Naive thymus-derived CD4-positive, alpha-beta T cell (primary cell): ENCODE measurements at regions not wholly inside any gene's neighbourhood (a gene's known extent, or its start where the extent isn't known, plus 50 kb on each side); places are given as distances from the start of the nearest gene placed in this dataset.

ENCODE experiments used
- ATAC-seq: fragments of 150-1000 bp; cut with Tn5 transposase; 2 replicates; pipeline ENCODE4 v1.10.0; 2021; ENCODE audit warnings: mild to moderate bottlenecking, moderate library complexity
- CTCF ChIA-PET: fragments of 350-600 bp; sonication (Branson Sonifier 250); formaldehyde crosslinking; loops from one replicate; lab custom pipeline; 2021; ENCODE audit warnings: antibody characterized with exemption; lab: Charles Lee
- POLR2A ChIA-PET: fragments of 350-600 bp; sonication (Branson Sonifier 250); formaldehyde crosslinking; loops from one replicate; lab custom pipeline; 2021; ENCODE audit warnings: antibody characterized with exemption, inconsistent platforms; lab: Charles Lee
- DNase-seq, 9 donors: peaks; one replicate each; pipeline versions ENCODE4 v3.0.0 to v3.0.0-alpha.2; 2020 to 2022; ENCODE audit warnings: mixed read lengths in 1 of 9
- H3K27ac ChIP-seq: one replicate; pipeline ENCODE4 v1.7.0; 2013; ENCODE audit warnings: mild to moderate bottlenecking, low read depth, low read length, moderate library complexity
- H3K27me3 ChIP-seq, 2 donors: one replicate each; pipeline ENCODE4 v1.7.0; 2013; ENCODE audit warnings: low read length in 2 of 2, mild to moderate bottlenecking in 2 of 2, moderate library complexity in 2 of 2; ENCODE audit not compliant: control insufficient read depth in 2 of 2, insufficient read depth in 2 of 2
- H3K36me3 ChIP-seq, 3 experiments: 1 replicate in 2 of 3; 2 replicates in 1 of 3; pipeline ENCODE4 v1.7.0; 2013; ENCODE audit warnings: low read length in 3 of 3, mild to moderate bottlenecking in 3 of 3, moderate library complexity in 1 of 3; ENCODE audit not compliant: insufficient read depth in 3 of 3, control insufficient read depth in 2 of 3
- H3K4me1 ChIP-seq, 2 donors: one replicate each; pipeline ENCODE4 v1.7.0; 2013; ENCODE audit warnings: low read length in 2 of 2, mild to moderate bottlenecking in 2 of 2, moderate library complexity in 1 of 2; ENCODE audit not compliant: control insufficient read depth in 2 of 2, insufficient read depth in 2 of 2
- H3K4me3 ChIP-seq: 2 replicates; pipeline ENCODE4 v1.7.0; 2013; ENCODE audit warnings: mild to moderate bottlenecking, low read length
- H3K9me3 ChIP-seq, 3 experiments: 1 replicate in 2 of 3; 2 replicates in 1 of 3; pipeline ENCODE4 v1.7.0; 2013; ENCODE audit warnings: low read length in 3 of 3; ENCODE audit not compliant: control insufficient read depth in 2 of 3
- H3K27ac Mint-ChIP-seq, 9 donors: one replicate each; pipeline ENCODE4 v1.8.0; 2020 to 2022; ENCODE audit warnings: mixed read lengths in 9 of 9, mild to moderate bottlenecking in 8 of 9, moderate library complexity in 5 of 9, inconsistent platforms in 2 of 9
- H3K27me3 Mint-ChIP-seq, 5 donors: one replicate each; pipeline ENCODE4 v1.8.0; 2021 to 2022; ENCODE audit warnings: mixed read lengths in 5 of 5, mild to moderate bottlenecking in 1 of 5
- H3K36me3 Mint-ChIP-seq, 5 donors: one replicate each; pipeline ENCODE4 v1.8.0; 2020 to 2022; ENCODE audit warnings: mixed read lengths in 5 of 5, mild to moderate bottlenecking in 3 of 5, inconsistent platforms in 1 of 5
- H3K4me1 Mint-ChIP-seq, 7 donors: one replicate each; pipeline ENCODE4 v1.8.0; 2020 to 2022; ENCODE audit warnings: mixed read lengths in 7 of 7, mild to moderate bottlenecking in 3 of 7, inconsistent platforms in 1 of 7
- H3K4me3 Mint-ChIP-seq, 10 donors: one replicate each; pipeline ENCODE4 v1.8.0; 2020 to 2022; ENCODE audit warnings: mild to moderate bottlenecking in 10 of 10, mixed read lengths in 10 of 10, moderate library complexity in 6 of 10, inconsistent platforms in 2 of 10
- H3K9me3 Mint-ChIP-seq, 11 donors: one replicate each; pipeline ENCODE4 v1.8.0; 2020 to 2022; ENCODE audit warnings: mixed read lengths in 11 of 11, mild to moderate bottlenecking in 4 of 11, inconsistent platforms in 1 of 11, moderate library complexity in 1 of 11
- intact Hi-C, 2 donors: fragments of 100-400 bp; cut with micrococcal nuclease; formaldehyde crosslinking; loops; one replicate each; pipeline ENCODE4 v1.15.1; 2023

DNA sequence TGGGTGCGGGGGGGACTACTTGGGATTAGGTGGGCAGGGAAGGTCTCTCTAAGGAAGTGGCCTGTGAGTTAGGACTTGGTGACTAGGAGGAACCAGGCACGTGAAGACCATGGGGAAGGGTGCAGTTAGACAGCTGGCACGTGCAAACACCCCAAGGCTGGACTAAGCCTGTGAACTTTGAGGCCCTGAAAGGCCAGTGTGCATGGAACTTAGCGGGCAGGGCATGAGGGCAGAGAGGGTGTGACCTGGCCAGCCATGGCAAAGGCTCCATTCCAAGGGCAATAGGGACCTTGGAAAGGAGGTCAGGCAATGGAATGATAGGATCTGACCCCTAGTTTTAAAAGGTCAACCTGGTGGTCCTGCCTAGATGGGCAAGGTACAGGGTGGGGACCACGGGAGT is 158.4 kb upstream of the PCBD1 start:
- peaks cover 0 to 10% (median 4%) of the 10 kb centered on the region in 5 donors for H3K27me3 Mint-ChIP-seq
- H3K36me3 Mint-ChIP-seq, result no peaks in the 10 kb centered on the region
- H3K9me3 Mint-ChIP-seq, result no peaks in the 10 kb centered on the region
- H3K4me3 Mint-ChIP-seq, result no peak overlapping the region
- H3K27ac Mint-ChIP-seq, result no peak overlapping the region
- Histone ChIP-seq H3K27me3 (no peaks in the 10 kb centered on the region), H3K9me3 (no peaks in the 10 kb centered on the region), H3K4me3 (no peak overlapping the region), H3K36me3 (no peaks in the 10 kb centered on the region), H3K27ac (no peak overlapping the region), H3K4me1 (no peaks in the 10 kb centered on the region)
- ChIA-PET POLR2A (no interaction called here), CTCF (no interaction called here)
- ATAC-seq, result no peak
- intact Hi-C loops, result no loop called here
- no peak for DNase-seq
- no peaks in the 10 kb centered on the region for H3K4me1 Mint-ChIP-seq

DNA sequence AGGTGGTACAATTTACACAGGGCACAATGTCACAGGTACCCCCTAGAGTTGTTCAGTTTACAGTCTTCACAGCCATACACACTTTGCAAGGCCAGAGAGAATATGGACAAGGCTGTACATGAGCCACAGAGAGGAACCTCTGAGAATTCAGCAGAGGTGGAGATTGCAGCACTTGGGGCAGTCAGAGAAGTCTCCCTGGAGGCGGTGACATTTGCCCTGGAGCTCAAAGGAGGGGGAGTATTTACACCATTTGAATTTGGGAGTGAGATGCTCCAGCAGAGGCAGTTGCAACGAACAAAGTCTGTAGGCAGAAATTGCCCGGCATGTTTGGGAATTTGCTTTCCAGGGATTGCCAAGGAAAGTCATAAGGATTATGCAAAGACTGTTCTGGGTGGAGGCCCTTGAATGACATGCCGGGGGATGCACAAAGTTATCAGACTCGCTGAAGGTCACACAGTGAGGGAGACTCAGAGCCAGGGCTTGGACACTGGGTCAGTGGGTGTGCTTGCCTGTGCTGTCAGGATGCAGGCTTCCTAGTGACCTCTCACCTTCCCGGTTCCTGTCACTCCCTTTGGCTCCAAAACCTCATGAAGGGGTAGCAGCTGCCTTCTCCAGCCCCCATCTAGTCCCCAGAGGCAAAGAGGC is 160.7 kb upstream of the PCBD1 start:
- no peaks in the 10 kb centered on the region for H3K27me3 ChIP-seq
- intact Hi-C loops, result no loop called here
- Mint-ChIP-seq H3K4me1 (no peaks in the 10 kb centered on the region), H3K27ac (no peak overlapping the region), H3K4me3 (no peak overlapping the region), H3K9me3 (no peaks in the 10 kb centered on the region), H3K27me3 (peaks cover 0 to 9% (median 4%) of the 10 kb centered on the region in 5 donors), H3K36me3 (no peaks in the 10 kb centered on the region)
- no peaks in the 10 kb centered on the region for H3K4me1 ChIP-seq
- POLR2A ChIA-PET, result no interaction called here
- DNase-seq (no peak), ATAC-seq (no peak)
- H3K4me3 ChIP-seq, result no peak overlapping the region
- CTCF ChIA-PET, result no interaction called here
- no peak overlapping the region for H3K27ac ChIP-seq
- no peaks in the 10 kb centered on the region for H3K36me3 ChIP-seq
- no peaks in the 10 kb centered on the region for H3K9me3 ChIP-seq

DNA sequence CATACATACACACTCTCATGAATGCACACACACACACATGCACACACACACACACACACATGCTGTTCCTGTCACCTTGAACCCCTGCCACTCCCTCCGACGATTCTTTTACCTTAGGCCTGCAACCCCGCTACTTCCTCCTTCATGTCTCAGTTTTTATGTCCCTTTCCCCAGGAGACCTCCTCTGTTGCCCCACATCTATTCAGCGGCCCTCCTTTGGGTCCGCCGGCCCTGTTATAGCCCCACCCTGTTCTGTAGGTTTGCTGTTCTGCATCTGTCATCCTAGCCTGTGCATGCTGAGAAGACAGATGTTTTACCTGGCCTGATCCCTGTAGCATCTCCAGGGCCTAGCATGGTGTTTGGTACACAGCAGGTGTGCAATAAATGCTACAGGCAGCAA is 161.6 kb upstream of the PCBD1 start:
- no peaks in the 10 kb centered on the region for H3K4me1 Mint-ChIP-seq
- H3K27me3 Mint-ChIP-seq, result peaks cover 0 to 10% (median 4%) of the 10 kb centered on the region in 5 donors
- POLR2A ChIA-PET, result no interaction called here
- H3K9me3 ChIP-seq, result no peaks in the 10 kb centered on the region
- no peaks in the 10 kb centered on the region for H3K4me1 ChIP-seq
- H3K4me3 Mint-ChIP-seq, result no peak overlapping the region
- H3K27me3 ChIP-seq, result no peaks in the 10 kb centered on the region
- H3K9me3 Mint-ChIP-seq, result peaks cover 0 to 1% (median 0%) of the 10 kb centered on the region in 11 donors
- H3K36me3 Mint-ChIP-seq, result no peaks in the 10 kb centered on the region
- H3K36me3 ChIP-seq, result no peaks in the 10 kb centered on the region
- DNase-seq (no peak), ATAC-seq (no peak)
- CTCF ChIA-PET, result no interaction called here
- H3K27ac Mint-ChIP-seq, result no peak overlapping the region
- H3K4me3 ChIP-seq, result no peak overlapping the region
- H3K27ac ChIP-seq, result no peak overlapping the region
- intact Hi-C loops, result no loop called here

DNA sequence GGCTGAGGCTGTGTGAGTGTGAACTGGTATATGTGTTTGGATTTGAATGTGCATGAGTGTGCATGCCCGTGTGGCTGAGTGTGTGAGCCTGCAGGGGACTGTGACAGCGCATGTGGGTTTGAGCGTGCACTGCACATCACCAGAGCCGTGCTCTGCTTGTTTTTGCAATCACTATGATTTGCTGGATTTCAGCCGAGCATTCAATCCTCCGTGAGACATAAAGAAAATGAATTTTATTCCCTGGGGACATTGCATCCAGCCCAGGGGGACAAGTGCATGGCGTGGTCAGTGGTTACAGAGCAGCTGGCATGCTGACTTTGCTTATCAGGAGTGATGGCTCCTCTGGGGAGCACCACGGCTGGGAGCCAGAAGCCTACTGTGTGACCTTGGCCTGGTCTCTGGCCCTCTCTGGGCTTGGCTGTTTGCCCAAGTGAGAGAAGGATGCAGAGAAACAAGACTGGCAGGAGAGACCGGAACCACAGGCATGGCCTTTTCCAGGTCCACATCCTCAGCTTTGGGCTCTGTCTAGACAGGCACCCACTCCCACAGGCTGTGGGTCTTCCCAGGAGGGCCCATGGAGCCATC is 160.2 kb upstream of the UNC5B start:
- no peaks in the 10 kb centered on the region for H3K4me1 ChIP-seq
- ATAC-seq (no peak), DNase-seq (no peak)
- no peaks in the 10 kb centered on the region for H3K27me3 ChIP-seq
- H3K27ac ChIP-seq, result no peak overlapping the region
- CTCF ChIA-PET, result no interaction called here
- peaks cover 0 to 13% (median 0%) of the 10 kb centered on the region in 5 donors for H3K27me3 Mint-ChIP-seq
- POLR2A ChIA-PET, result no interaction called here
- H3K4me3 Mint-ChIP-seq, result no peak overlapping the region
- no peak overlapping the region for H3K4me3 ChIP-seq
- no peaks in the 10 kb centered on the region for H3K36me3 ChIP-seq
- H3K36me3 Mint-ChIP-seq, result no peaks in the 10 kb centered on the region
- no peak overlapping the region for H3K27ac Mint-ChIP-seq
- no peaks in the 10 kb centered on the region for H3K9me3 ChIP-seq
- H3K9me3 Mint-ChIP-seq, result peaks cover 0 to 1% (median 0%) of the 10 kb centered on the region in 11 donors
- no peaks in the 10 kb centered on the region for H3K4me1 Mint-ChIP-seq
- intact Hi-C loops, result no loop called here

DNA sequence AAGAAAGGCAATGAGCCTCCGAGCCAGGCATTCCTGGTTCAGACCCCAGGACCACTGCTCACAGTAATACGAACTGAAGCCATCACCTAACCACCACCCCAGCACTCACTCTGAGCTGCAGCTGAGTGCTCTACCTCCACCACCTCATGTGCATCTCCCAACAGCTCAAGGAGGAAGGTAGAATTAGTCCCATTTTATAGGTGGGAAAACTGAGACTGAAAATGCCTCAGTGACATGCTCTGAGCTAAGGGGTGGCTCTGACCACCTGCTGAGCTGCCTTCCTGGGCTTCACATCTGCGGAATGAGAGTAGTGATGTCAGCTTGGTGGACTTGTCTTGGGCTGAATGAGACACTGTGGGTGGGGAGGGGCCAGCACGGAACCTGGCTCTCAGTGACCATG is 159.7 kb upstream of the UNC5B start:
- no peak for ATAC-seq

DNA sequence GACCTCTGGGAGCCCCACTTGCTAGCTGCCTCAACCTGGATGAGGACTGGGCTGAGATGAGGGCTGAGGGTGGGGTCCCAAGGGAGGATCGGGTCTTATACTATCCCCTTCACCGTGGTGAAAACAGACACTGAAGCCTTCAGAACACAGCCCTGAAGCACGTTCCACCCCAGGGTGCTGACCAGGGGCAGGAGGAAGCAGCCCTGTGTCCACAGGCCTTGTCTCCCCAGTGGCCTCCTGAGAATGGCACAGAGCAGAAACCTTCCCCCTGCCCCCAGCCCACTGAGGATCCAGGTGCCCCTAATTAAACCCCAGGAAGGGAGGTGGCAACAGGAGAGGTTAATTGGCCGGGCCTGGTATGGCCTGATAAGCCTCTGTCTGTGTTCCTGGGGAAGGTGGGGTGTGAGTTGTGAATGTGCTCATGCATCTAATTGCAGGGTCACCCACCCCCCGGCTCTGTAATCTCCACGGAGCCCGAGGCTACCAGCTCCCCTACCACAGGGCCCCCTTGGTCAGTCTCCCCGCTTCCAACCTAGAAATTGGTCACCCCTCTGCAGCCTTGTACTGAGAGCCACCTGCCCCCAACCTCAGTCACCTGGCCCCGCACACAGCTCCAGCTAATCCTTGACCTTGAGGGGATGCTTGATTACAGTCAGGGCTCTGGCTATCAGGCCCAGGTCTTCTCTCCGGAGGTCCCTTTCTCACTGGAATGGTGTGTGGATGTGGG is 159.0 kb upstream of the UNC5B start:
- Mint-ChIP-seq H3K27me3 (peaks cover 0 to 13% (median 0%) of the 10 kb centered on the region in 5 donors), H3K4me3 (no peak overlapping the region), H3K36me3 (no peaks in the 10 kb centered on the region), H3K9me3 (peaks cover 0 to 1% (median 0%) of the 10 kb centered on the region in 11 donors), H3K4me1 (no peaks in the 10 kb centered on the region), H3K27ac (no peak overlapping the region)
- intact Hi-C loops, result no loop called here
- no peaks in the 10 kb centered on the region for H3K36me3 ChIP-seq
- ChIA-PET POLR2A (no interaction called here), CTCF (no interaction called here)
- H3K4me3 ChIP-seq, result no peak overlapping the region
- H3K27ac ChIP-seq, result no peak overlapping the region
- DNase-seq (no peak), ATAC-seq (no peak)
- no peaks in the 10 kb centered on the region for H3K27me3 ChIP-seq
- H3K4me1 ChIP-seq, result no peaks in the 10 kb centered on the region
- H3K9me3 ChIP-seq, result no peaks in the 10 kb centered on the region

More for the DNA sequence above, 159.7 kb upstream of the UNC5B start:
- Mint-ChIP-seq H3K4me3 (no peak overlapping the region), H3K9me3 (peaks cover 0 to 1% (median 0%) of the 10 kb centered on the region in 11 donors), H3K4me1 (no peaks in the 10 kb centered on the region), H3K36me3 (no peaks in the 10 kb centered on the region), H3K27me3 (peaks cover 0 to 13% (median 0%) of the 10 kb centered on the region in 5 donors), H3K27ac (no peak overlapping the region)
- no peak overlapping the region for H3K4me3 ChIP-seq
- ChIA-PET POLR2A (no interaction called here), CTCF (no interaction called here)
- H3K9me3 ChIP-seq, result no peaks in the 10 kb centered on the region
- H3K27me3 ChIP-seq, result no peaks in the 10 kb centered on the region
- no peak overlapping the region for H3K27ac ChIP-seq
- no peaks in the 10 kb centered on the region for H3K4me1 ChIP-seq
- intact Hi-C loops, result no loop called here
- DNase-seq, result no peak
- H3K36me3 ChIP-seq, result no peaks in the 10 kb centered on the region
